Activated CD4-positive, alpha-beta T cell treated with anti-CD3 and anti-CD28 coated beads, Interleukin-2, amount 10 ng/mL, durations not matched to agents 7 days and 5 days (primary cell): ENCODE measurements at regions not wholly inside any gene's neighbourhood (a gene's known extent, or its start where the extent isn't known, plus 50 kb on each side); places are given as distances from the start of the nearest gene placed in this dataset.

ENCODE experiments used
- CTCF ChIA-PET: fragments of 350-600 bp; sonication (Branson Sonifier 250); formaldehyde crosslinking; loops from one replicate; lab custom pipeline; 2021; ENCODE audit warnings: antibody characterized with exemption; lab: Charles Lee
- POLR2A ChIA-PET: fragments of 350-600 bp; sonication (Branson Sonifier 250); formaldehyde crosslinking; loops from one replicate; lab custom pipeline; 2021; ENCODE audit warnings: antibody characterized with exemption; lab: Charles Lee
- DNase-seq: peaks from one replicate; pipeline ENCODE4 v3.0.0-alpha.2; 2020
- H3K27ac Mint-ChIP-seq: one replicate; pipeline ENCODE4 v1.8.0; 2021; ENCODE audit warnings: mild to moderate bottlenecking, moderate library complexity, mixed read lengths
- H3K27me3 Mint-ChIP-seq: one replicate; pipeline ENCODE4 v1.8.0; 2021; ENCODE audit warnings: mixed read lengths
- H3K36me3 Mint-ChIP-seq: one replicate; pipeline ENCODE4 v1.8.0; 2021; ENCODE audit warnings: low read depth, mixed read lengths
- H3K4me1 Mint-ChIP-seq: one replicate; pipeline ENCODE4 v1.8.0; 2021; ENCODE audit warnings: mixed read lengths
- H3K4me3 Mint-ChIP-seq: one replicate; pipeline ENCODE4 v1.8.0; 2021; ENCODE audit warnings: mild to moderate bottlenecking, moderate library complexity, mixed read lengths
- H3K9me3 Mint-ChIP-seq: one replicate; pipeline ENCODE4 v1.8.0; 2021; ENCODE audit warnings: mixed read lengths

DNA sequence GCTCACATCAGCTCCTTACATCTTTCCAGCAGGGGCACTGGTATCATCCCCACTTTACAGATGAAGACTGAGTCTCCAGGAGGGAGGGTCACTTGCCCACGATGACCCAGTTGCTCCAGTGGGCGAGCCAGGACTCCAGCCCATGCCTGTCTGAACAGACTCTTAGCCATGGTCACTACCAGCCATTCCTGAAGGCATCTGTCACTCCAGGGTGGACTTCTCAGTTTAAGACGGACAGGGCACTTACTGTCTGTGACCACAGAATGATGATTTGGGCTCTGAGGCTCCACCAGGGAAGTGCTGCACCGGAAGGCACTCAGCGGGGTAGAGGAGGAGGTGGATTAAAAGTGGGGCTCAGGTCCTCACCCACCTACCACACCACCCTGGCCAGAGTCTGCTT, 104.0 kb upstream of the SLC6A6 start:
- H3K27ac Mint-ChIP-seq: no peak overlapping the region
- CTCF ChIA-PET: no interaction called here
- H3K4me1 Mint-ChIP-seq: peaks cover 14% of the 10 kb centered on the region
- peaks cover 8% of the 10 kb centered on the region for H3K27me3 Mint-ChIP-seq
- no peaks in the 10 kb centered on the region for H3K9me3 Mint-ChIP-seq
- POLR2A ChIA-PET: no interaction called here
- DNase-seq: no peak
- H3K36me3 Mint-ChIP-seq: no peaks in the 10 kb centered on the region
- no peak overlapping the region for H3K4me3 Mint-ChIP-seq

DNA sequence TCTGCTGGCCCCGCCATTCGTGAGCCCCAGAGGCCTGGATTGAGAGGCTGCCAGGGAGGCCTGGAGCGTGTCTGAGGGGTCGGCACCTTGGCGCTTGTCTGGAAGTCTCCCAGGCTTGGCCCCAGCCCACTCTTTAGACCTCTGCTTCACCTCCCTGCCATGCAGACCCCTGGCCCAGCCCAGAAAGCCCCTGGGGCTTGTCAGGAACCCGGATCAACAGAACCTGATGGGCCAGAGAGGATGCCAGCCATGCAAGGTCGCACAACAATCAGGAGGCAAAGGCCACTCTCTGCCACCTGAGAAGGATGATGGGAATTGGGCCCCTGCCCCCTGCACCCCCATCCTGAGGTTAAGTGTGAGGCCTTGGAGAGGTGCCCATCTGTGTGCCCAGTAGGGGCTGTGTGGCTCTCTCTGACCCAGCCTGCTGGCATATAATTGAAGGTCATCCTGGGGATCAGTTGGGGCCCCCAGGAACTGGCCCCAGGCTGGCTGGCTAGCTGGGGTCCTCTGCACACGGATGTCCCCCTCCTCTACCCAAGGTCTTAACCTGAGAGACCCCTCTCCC, 103.3 kb upstream of the SLC6A6 start:
- Mint-ChIP-seq H3K4me3 (no peak overlapping the region), H3K36me3 (no peaks in the 10 kb centered on the region), H3K27ac (no peak overlapping the region), H3K4me1 (peaks cover 18% of the 10 kb centered on the region), H3K9me3 (no peaks in the 10 kb centered on the region), H3K27me3 (peaks cover 10% of the 10 kb centered on the region)
- CTCF ChIA-PET: no interaction called here
- POLR2A ChIA-PET: no interaction called here
- DNase-seq: no peak

GRCh38 chr3:14299767-14300166, 102.6 kb upstream of the SLC6A6 start:
- POLR2A ChIA-PET: interaction anchor here (0.6 kb wide), 1 partner anchor 1351 kb away, joined by 3 read pairs; no protein-coding TSS in a partner anchor

GRCh38 chr3:14300721-14301399, 101.5 kb upstream of the SLC6A6 start:
- Mint-ChIP-seq H3K4me3 (no peak overlapping the region), H3K9me3 (no peaks in the 10 kb centered on the region), H3K27ac (no peak overlapping the region), H3K36me3 (no peaks in the 10 kb centered on the region), H3K4me1 (peaks cover 18% of the 10 kb centered on the region), H3K27me3 (peaks cover 10% of the 10 kb centered on the region)
- ChIA-PET CTCF (no interaction called here), POLR2A (no interaction called here)
- DNase-seq: no peak

More at GRCh38 chr3:14299767-14300166, 102.6 kb upstream of the SLC6A6 start:
- CTCF ChIA-PET: no interaction called here
- Mint-ChIP-seq H3K4me3 (no peak overlapping the region), H3K9me3 (no peaks in the 10 kb centered on the region), H3K27ac (no peak overlapping the region), H3K27me3 (peaks cover 10% of the 10 kb centered on the region), H3K36me3 (no peaks in the 10 kb centered on the region), H3K4me1 (peaks cover 18% of the 10 kb centered on the region)
- no peak for DNase-seq

DNA sequence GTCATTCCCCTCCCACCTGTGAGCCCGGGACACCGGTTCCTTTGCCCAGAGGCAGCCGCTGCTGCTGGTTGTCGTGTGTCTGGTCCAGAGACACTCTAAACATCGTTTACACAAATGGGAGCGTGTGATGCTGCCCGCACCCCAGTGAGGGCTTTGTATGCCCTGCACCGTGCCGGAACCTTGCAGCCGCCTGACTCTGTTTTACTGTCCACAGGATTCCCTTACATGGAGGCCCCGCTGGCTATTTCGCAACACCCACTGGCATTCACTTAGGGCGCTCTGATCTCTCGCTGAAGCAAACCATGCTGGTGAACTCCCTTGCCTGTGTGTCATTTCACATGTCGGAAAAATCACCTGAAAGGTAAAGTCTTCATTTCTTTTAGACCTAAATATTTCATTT, 100.8 kb upstream of the SLC6A6 start:
- H3K36me3 Mint-ChIP-seq: no peaks in the 10 kb centered on the region
- peaks cover 15% of the 10 kb centered on the region for H3K27me3 Mint-ChIP-seq
- no peak overlapping the region for H3K27ac Mint-ChIP-seq
- CTCF ChIA-PET: no interaction called here
- DNase-seq: no peak
- peaks cover 18% of the 10 kb centered on the region for H3K4me1 Mint-ChIP-seq
- no peaks in the 10 kb centered on the region for H3K9me3 Mint-ChIP-seq
- POLR2A ChIA-PET: no interaction called here
- no peak overlapping the region for H3K4me3 Mint-ChIP-seq

DNA sequence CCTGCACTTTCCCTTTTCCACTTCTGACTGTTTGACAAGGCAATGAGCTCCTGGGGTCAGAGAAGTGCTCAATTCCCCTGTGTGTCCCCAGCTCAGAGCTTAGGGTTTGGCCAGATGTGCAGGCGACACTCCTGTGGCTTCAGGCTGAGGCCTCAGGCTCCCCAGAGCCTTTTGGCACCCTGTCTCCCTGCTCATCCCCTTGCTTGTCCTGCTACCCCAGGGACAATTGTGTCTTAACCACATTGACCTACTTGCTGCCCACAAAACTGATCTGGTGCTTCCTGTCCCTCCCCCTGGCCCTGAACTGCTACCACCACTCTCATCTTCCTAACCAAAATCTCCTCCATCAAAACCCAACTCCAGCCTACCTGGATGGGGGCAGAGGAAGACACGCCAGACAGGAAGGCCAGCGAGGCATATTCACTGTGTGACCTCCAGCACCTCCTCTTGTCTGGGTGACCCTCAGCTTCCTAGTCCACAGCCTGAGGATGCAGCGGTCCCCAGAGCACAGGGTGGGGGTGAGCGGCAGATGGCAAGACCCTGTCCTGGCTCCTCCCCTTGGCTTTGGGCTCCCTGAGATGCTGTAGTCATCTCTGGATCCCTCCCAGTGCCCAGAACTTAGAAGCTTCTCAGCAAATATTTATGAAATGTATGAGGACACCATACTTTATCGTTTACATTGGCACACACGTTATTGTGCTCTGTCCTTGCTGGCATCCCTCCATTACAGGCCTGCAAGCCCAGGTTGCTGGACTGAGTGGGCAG, 98.9 kb upstream of the SLC6A6 start:
- DNase-seq: no peak
- Mint-ChIP-seq H3K4me3 (no peak overlapping the region), H3K9me3 (no peaks in the 10 kb centered on the region), H3K27ac (peak overlapping the region; percentile 50), H3K27me3 (peaks cover 16% of the 10 kb centered on the region), H3K36me3 (no peaks in the 10 kb centered on the region), H3K4me1 (peaks cover 15% of the 10 kb centered on the region)
- CTCF ChIA-PET: interaction anchor here (1.0 kb wide), 1 partner anchor 99 kb away, joined by 3 read pairs; the partner anchor contains the start of gene SLC6A6
- POLR2A ChIA-PET: no interaction called here

DNA sequence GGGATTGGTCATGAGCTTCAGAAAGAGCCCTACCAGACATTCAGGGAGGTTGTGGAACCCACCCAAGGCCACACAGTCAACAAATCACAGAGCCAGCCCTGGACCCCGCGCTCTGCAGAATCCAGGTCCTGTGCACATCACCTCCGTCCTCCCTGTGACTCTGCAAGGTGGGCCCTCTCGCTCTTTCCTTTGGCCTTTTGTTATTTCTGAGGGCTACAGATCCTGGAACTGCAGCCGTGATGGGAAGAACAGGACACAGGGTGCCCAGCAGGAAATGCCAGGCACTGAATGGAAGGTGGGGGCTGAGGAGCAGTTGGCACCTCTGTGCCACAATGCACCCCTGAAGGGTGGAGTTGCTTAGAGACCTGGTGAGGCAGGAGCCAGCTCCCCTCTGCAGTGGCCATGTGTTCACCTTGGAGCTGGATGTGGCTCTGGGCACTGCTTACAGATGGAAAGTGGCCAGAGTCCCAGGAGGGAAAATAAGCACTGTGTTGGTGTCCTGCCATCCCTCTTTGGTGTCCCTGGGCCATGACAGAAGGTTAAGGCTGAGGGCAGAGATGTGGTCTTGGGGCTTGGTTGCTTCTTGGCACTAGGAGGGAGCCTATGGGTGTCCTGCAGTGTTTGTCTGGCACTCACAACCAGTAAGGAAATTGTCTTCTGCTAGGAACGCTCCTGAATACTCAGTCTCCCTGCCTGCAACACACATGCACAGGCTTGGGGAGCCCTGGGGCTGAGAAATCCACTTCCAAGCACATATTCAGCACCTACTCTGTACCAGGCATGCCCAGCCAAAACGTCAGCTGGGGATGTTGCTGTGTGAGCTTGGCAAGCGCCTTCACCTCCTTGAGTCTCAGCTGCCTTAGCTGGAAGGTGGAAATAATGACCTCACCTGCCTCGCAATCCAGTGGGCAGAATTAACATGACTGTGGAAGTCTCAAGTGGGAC, 98.0 kb upstream of the SLC6A6 start:
- Mint-ChIP-seq H3K27me3 (peaks cover 18% of the 10 kb centered on the region), H3K4me1 (peaks cover 11% of the 10 kb centered on the region), H3K4me3 (no peak overlapping the region), H3K27ac (no peak overlapping the region), H3K9me3 (no peaks in the 10 kb centered on the region), H3K36me3 (no peaks in the 10 kb centered on the region)
- POLR2A ChIA-PET: no interaction called here
- CTCF ChIA-PET: interaction anchor here (0.6 to 1.0 kb wide), 2 partner anchors 13 to 98 kb away, joined by 3 to 4 read pairs; partner anchors contain the start of gene SLC6A6
- DNase-seq: no peak

GRCh38 chr3:14305324-14305723, 97.1 kb upstream of the SLC6A6 start:
- CTCF ChIA-PET: no interaction called here
- Mint-ChIP-seq H3K4me3 (no peak overlapping the region), H3K36me3 (no peaks in the 10 kb centered on the region), H3K27ac (no peak overlapping the region), H3K27me3 (peaks cover 25% of the 10 kb centered on the region), H3K9me3 (no peaks in the 10 kb centered on the region), H3K4me1 (peaks cover 11% of the 10 kb centered on the region)
- POLR2A ChIA-PET: no interaction called here
- DNase-seq: no peak

- CTCF ChIA-PET: no interaction called here
- Mint-ChIP-seq H3K9me3 (no peaks in the 10 kb centered on the region), H3K27me3 (peaks cover 25% of the 10 kb centered on the region), H3K27ac (no peak overlapping the region), H3K36me3 (no peaks in the 10 kb centered on the region), H3K4me3 (no peak overlapping the region), H3K4me1 (peaks cover 11% of the 10 kb centered on the region)
- DNase-seq: no peak
- POLR2A ChIA-PET: interaction anchor here (0.5 kb wide), 1 partner anchor 139 kb away, joined by 3 read pairs; no protein-coding TSS in a partner anchor
These were observed 96.3 kb upstream of the SLC6A6 start for GRCh38 chr3:14306142-14306541.

GRCh38 chr3:14307656-14308302, 94.6 kb upstream of the SLC6A6 start:
- H3K9me3 Mint-ChIP-seq: no peaks in the 10 kb centered on the region
- H3K27me3 Mint-ChIP-seq: peaks cover 35% of the 10 kb centered on the region
- no peak overlapping the region for H3K4me3 Mint-ChIP-seq
- no peak for DNase-seq
- peaks cover 9% of the 10 kb centered on the region for H3K4me1 Mint-ChIP-seq
- H3K36me3 Mint-ChIP-seq: no peaks in the 10 kb centered on the region
- ChIA-PET POLR2A (no interaction called here), CTCF (interaction anchor here (0.9 kb wide), 1 partner anchor 9 kb away, joined by 3 read pairs; no protein-coding TSS in a partner anchor)
- no peak overlapping the region for H3K27ac Mint-ChIP-seq

- no peak for DNase-seq
- Mint-ChIP-seq H3K27ac (no peak overlapping the region), H3K4me1 (no peaks in the 10 kb centered on the region), H3K36me3 (no peaks in the 10 kb centered on the region), H3K9me3 (no peaks in the 10 kb centered on the region), H3K27me3 (peaks cover 27% of the 10 kb centered on the region), H3K4me3 (no peak overlapping the region)
- ChIA-PET CTCF (no interaction called here), POLR2A (no interaction called here)
These were observed 90.7 kb upstream of the SLC6A6 start for GRCh38 chr3:14311729-14312128.

DNA sequence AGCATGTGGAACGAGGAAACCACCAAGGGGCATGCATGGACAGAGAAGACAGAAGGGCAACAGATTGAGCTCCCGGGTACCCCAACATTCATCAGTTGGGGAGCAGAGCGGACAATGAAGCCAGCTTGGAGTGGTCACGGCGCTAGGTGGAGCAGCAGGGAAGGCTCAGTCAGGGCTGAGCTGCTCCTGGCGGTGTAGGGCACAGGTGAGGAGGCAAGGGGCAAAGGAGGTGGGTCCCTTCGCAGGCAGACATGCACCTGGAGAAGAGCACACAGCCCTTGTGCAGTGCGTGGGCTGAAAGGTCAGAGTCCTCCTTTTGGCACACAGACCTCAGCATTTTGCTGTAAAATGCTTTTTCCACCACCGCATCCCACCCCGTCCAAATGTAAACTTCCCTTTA, 90.0 kb upstream of the SLC6A6 start:
- H3K4me1 Mint-ChIP-seq: no peaks in the 10 kb centered on the region
- no peak overlapping the region for H3K27ac Mint-ChIP-seq
- H3K36me3 Mint-ChIP-seq: no peaks in the 10 kb centered on the region
- H3K9me3 Mint-ChIP-seq: no peaks in the 10 kb centered on the region
- CTCF ChIA-PET: no interaction called here
- POLR2A ChIA-PET: no interaction called here
- peaks cover 25% of the 10 kb centered on the region for H3K27me3 Mint-ChIP-seq
- no peak for DNase-seq
- H3K4me3 Mint-ChIP-seq: no peak overlapping the region
